HEK293 (cell line): ENCODE measurements at regions not wholly inside any gene's neighbourhood (a gene's known extent, or its start where the extent isn't known, plus 50 kb on each side); places are given as distances from the start of the nearest gene placed in this dataset.

Experiments used
- ZNF138 ChIP-seq: fragments of 450-650 bp; formaldehyde crosslinking; IDR thresholded peaks from 2 replicates; pipeline ENCODE4 v1.5.1; 2016; ENCODE audit warnings: missing biosample characterization, missing genetic modification characterization, borderline replicate concordance
- ZNF140 ChIP-seq: fragments of 450-650 bp; formaldehyde crosslinking; IDR thresholded peaks from 2 replicates; pipeline ENCODE4 v1.5.1; 2016; ENCODE audit warnings: missing biosample characterization, missing genetic modification characterization
- ZNF24 ChIP-seq: fragments of 450-650 bp; formaldehyde crosslinking; IDR thresholded peaks from 2 replicates; pipeline ENCODE4 v1.5.1; 2016; ENCODE audit warnings: missing biosample characterization, missing genetic modification characterization
- ZNF292 ChIP-seq: fragments of 450-650 bp; formaldehyde crosslinking; IDR thresholded peaks from 2 replicates; pipeline ENCODE4 v1.5.1; 2016; ENCODE audit warnings: low read depth, missing biosample characterization, missing genetic modification characterization, borderline replicate concordance
- ZNF324 ChIP-seq: fragments of 450-650 bp; formaldehyde crosslinking; IDR thresholded peaks from 2 replicates; pipeline ENCODE4 v1.5.1; 2016; ENCODE audit warnings: missing biosample characterization, missing genetic modification characterization
- ZNF549 ChIP-seq: fragments of 450-650 bp; IDR thresholded peaks from 2 replicates; pipeline ENCODE4 v1.5.1; 2018; ENCODE audit warnings: missing biosample characterization, missing genetic modification characterization, mild to moderate bottlenecking, inconsistent platforms, moderate library complexity
- ZNF571 ChIP-seq: fragments of 450-650 bp; formaldehyde crosslinking; IDR thresholded peaks from 2 replicates; pipeline ENCODE4 v1.5.0; 2017; ENCODE audit warnings: missing biosample characterization, missing genetic modification characterization
- ZNF701 ChIP-seq: fragments of 450-650 bp; formaldehyde crosslinking; IDR thresholded peaks from 2 replicates; pipeline ENCODE4 v1.5.1; 2016; ENCODE audit warnings: missing biosample characterization, missing genetic modification characterization
- ZNF785 ChIP-seq: fragments of 450-650 bp; formaldehyde crosslinking; IDR thresholded peaks from 2 replicates; pipeline ENCODE4 v1.5.1; 2016; ENCODE audit warnings: missing biosample characterization, missing genetic modification characterization
- ZSCAN30 ChIP-seq: fragments of 450-650 bp; IDR thresholded peaks from 2 replicates; pipeline ENCODE4 v1.5.1; 2018; ENCODE audit warnings: missing biosample characterization, mild to moderate bottlenecking, missing genetic modification characterization, moderate library complexity
- ZXDB ChIP-seq: fragments of 450-650 bp; formaldehyde crosslinking; IDR thresholded peaks from 2 replicates; pipeline ENCODE4 v1.5.1; 2016; ENCODE audit warnings: missing biosample characterization, missing genetic modification characterization
- TF ChIP-seq, protein P1 (sequence below): fragments of 450-650 bp; formaldehyde crosslinking; IDR thresholded peaks from 2 replicates; pipeline ENCODE4 v1.5.1; 2016; ENCODE audit warnings: missing biosample characterization, missing genetic modification characterization
- TF ChIP-seq, protein P2 (sequence below): fragments of 450-650 bp; formaldehyde crosslinking; IDR thresholded peaks from 2 replicates; pipeline ENCODE4 v1.5.1; 2016; ENCODE audit warnings: missing biosample characterization, missing genetic modification characterization

DNA sequence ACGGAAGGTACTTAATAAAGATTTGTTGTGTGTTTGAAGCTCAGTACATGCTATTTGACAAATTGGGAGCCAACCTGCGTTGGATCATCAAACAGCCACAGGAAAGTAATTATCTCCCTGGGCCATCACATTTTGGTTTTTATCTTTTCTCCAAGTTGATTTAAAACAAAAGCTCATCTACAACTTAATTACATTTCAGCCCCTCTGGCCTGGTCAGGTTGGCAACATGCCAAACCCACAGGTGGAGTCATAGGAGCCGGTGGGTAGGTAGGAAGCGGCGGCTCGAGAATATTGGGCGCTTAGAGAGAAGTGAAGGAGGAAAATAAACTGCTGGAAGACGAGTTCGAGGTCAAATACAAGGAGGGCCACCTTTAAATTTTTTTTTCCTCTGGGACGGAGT, 64.9 kb upstream of the FANCC start:
- TF ChIP-seq, protein P1, sequence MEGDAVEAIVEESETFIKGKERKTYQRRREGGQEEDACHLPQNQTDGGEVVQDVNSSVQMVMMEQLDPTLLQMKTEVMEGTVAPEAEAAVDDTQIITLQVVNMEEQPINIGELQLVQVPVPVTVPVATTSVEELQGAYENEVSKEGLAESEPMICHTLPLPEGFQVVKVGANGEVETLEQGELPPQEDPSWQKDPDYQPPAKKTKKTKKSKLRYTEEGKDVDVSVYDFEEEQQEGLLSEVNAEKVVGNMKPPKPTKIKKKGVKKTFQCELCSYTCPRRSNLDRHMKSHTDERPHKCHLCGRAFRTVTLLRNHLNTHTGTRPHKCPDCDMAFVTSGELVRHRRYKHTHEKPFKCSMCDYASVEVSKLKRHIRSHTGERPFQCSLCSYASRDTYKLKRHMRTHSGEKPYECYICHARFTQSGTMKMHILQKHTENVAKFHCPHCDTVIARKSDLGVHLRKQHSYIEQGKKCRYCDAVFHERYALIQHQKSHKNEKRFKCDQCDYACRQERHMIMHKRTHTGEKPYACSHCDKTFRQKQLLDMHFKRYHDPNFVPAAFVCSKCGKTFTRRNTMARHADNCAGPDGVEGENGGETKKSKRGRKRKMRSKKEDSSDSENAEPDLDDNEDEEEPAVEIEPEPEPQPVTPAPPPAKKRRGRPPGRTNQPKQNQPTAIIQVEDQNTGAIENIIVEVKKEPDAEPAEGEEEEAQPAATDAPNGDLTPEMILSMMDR (tag by site-specific recombination) = no peak
- TF ChIP-seq ZNF701 (tag by site-specific recombination) (no peak), ZNF138 (no peak), ZSCAN30 (tag by site-specific recombination) (no peak), ZNF292 (tag by site-specific recombination) (no peak), ZNF24 (tag by site-specific recombination) (no peak), ZNF549 (tag by site-specific recombination) (no peak), ZNF785 (tag by site-specific recombination) (no peak), ZNF571 (tag by site-specific recombination) (no peak), ZXDB (tag by site-specific recombination) (no peak), ZNF140 (tag by site-specific recombination) (no peak), ZNF324 (tag by site-specific recombination) (no peak)
- TF ChIP-seq, protein P2, sequence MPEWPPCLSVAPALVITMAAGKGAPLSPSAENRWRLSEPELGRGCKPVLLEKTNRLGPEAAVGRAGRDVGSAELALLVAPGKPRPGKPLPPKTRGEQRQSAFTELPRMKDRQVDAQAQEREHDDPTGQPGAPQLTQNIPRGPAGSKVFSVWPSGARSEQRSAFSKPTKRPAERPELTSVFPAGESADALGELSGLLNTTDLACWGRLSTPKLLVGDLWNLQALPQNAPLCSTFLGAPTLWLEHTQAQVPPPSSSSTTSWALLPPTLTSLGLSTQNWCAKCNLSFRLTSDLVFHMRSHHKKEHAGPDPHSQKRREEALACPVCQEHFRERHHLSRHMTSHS (tag by site-specific recombination) = no peak
